ENCODE measurements at regions not wholly inside any gene's neighbourhood (a gene's known extent, or its start where the extent isn't known, plus 50 kb on each side); places are given as distances from the start of the nearest gene placed in this dataset.

- no peak for DNase-seq
These were observed 253.8 kb downstream of the TNS1 start for GRCh38 chr2:217749008-217749407.

- DNase-seq, result no peak
These were observed 256.0 kb downstream of the TNS1 start for GRCh38 chr2:217746808-217747207.

- no peak for DNase-seq
These were observed 258.6 kb downstream of the TNS1 start for GRCh38 chr2:217743966-217744761.

GRCh38 chr2:217743407-217743806, 259.4 kb downstream of the TNS1 start:
- DNase-seq, result no peak

GRCh38 chr2:217742841-217743240, 260.0 kb downstream of the TNS1 start:
- DNase-seq, result no peak

GRCh38 chr2:217742276-217742675, 260.5 kb downstream of the TNS1 start:
- DNase-seq, result no peak

- DNase-seq, result no peak
These were observed 261.3 kb downstream of the TNS1 start for GRCh38 chr2:217741381-217741955.

- no peak for DNase-seq
These were observed 262.0 kb downstream of the TNS1 start for GRCh38 chr2:217740756-217741155.

- DNase-seq, result no peak
These were observed 262.6 kb downstream of the TNS1 start for GRCh38 chr2:217740178-217740577.

- DNase-seq, result peak; percentile 16 to 68
These were observed 263.1 kb downstream of the TNS1 start for GRCh38 chr2:217739741-217740140.

GRCh38 chr2:217738061-217738460, 264.7 kb downstream of the TNS1 start:
- DNase-seq, result no peak

GRCh38 chr2:217736776-217737550, 265.8 kb downstream of the TNS1 start:
- DNase-seq, result no peak

GRCh38 chr2:217735899-217736298, 266.9 kb downstream of the TNS1 start:
- no peak for DNase-seq

GRCh38 chr2:217735034-217735433, 267.8 kb downstream of the TNS1 start:
- no peak for DNase-seq

- DNase-seq, result no peak
These were observed 269.3 kb downstream of the TNS1 start for GRCh38 chr2:217733461-217733860.

- DNase-seq, result no peak
These were observed 269.8 kb downstream of the TNS1 start for GRCh38 chr2:217732992-217733391.

- no peak for DNase-seq
These were observed 271.0 kb downstream of the TNS1 start for GRCh38 chr2:217731805-217732204.

GRCh38 chr2:217729421-217730053, 273.3 kb downstream of the TNS1 start:
- DNase-seq, result no peak

GRCh38 chr2:217727801-217728200, 275.0 kb downstream of the TNS1 start:
- DNase-seq, result no peak

- no peak for DNase-seq
These were observed 277.4 kb downstream of the TNS1 start for GRCh38 chr2:217725409-217725808.

- peak; percentile 0 to 1 for DNase-seq
These were observed 278.3 kb downstream of the TNS1 start for GRCh38 chr2:217724471-217724870.

GRCh38 chr2:217723981-217724380, 278.8 kb downstream of the TNS1 start:
- no peak for DNase-seq

GRCh38 chr2:217722883-217723472, 279.8 kb downstream of the TNS1 start:
- DNase-seq, result no peak
